IMR-90 (cell line): ENCODE measurements at regions not wholly inside any gene's neighbourhood (a gene's known extent, or its start where the extent isn't known, plus 50 kb on each side); places are given as distances from the start of the nearest gene placed in this dataset.

Experiments
- BHLHE40 ChIP-seq: fragments of 150-350 bp; IDR thresholded peaks from 2 replicates; pipeline ENCODE4 v1.6.1; 2016; ENCODE audit warnings: mild to moderate bottlenecking, low read depth, low read length
- CEBPB ChIP-seq: IDR thresholded peaks from 2 replicates; pipeline ENCODE4 v1.6.1; 2012; ENCODE audit warnings: low read depth, low read length, improper control_type of control experiment
- ELK1 ChIP-seq: fragments of 150-350 bp; IDR thresholded peaks from 2 replicates; pipeline ENCODE4 v1.6.1; 2016; ENCODE audit warnings: low read depth, mild to moderate bottlenecking, low read length, moderate library complexity, borderline replicate concordance
- FOS ChIP-seq: fragments of 150-350 bp; IDR thresholded peaks from 2 replicates; pipeline ENCODE4 v1.6.1; 2016; ENCODE audit warnings: low read depth, low read length
- MAZ ChIP-seq: IDR thresholded peaks from 2 replicates; pipeline ENCODE4 v1.6.1; 2012; ENCODE audit warnings: low read depth, mild to moderate bottlenecking, low read length, improper control_type of control experiment, moderate library complexity, borderline replicate concordance
- MXI1 ChIP-seq: IDR thresholded peaks from 2 replicates; pipeline ENCODE4 v1.6.1; 2012; ENCODE audit warnings: low read depth, mild to moderate bottlenecking, low read length, moderate library complexity, borderline replicate concordance
- NFE2L2 ChIP-seq: fragments of 150-350 bp; IDR thresholded peaks from 2 replicates; pipeline ENCODE4 v1.6.1; 2016; ENCODE audit warnings: low read depth, mild to moderate bottlenecking, low read length
- POLR2A ChIP-seq: IDR thresholded peaks from 2 replicates; pipeline ENCODE4 v1.6.1; 2012; ENCODE audit warnings: mild to moderate bottlenecking, low read depth, low read length
- RAD21 ChIP-seq: IDR thresholded peaks from 2 replicates; pipeline ENCODE4 v1.6.1; 2012; ENCODE audit warnings: low read length, improper control_type of control experiment
- RCOR1 ChIP-seq: IDR thresholded peaks from 2 replicates; pipeline ENCODE4 v1.6.1; 2012; ENCODE audit warnings: mild to moderate bottlenecking, low read length, improper control_type of control experiment; ENCODE audit not compliant: insufficient replicate concordance
- RFX5 ChIP-seq: IDR thresholded peaks from 2 replicates; pipeline ENCODE4 v1.8.0; 2012; ENCODE audit warnings: low read depth, mild to moderate bottlenecking, low read length, moderate library complexity
- SMC3 ChIP-seq: fragments of 150-350 bp; IDR thresholded peaks from 2 replicates; pipeline ENCODE4 v1.6.1; 2016; ENCODE audit warnings: low read depth, mild to moderate bottlenecking, antibody characterized with exemption, low read length, moderate library complexity
- TF ChIP-seq, protein P1 (sequence below): conservative IDR thresholded peaks from 2 replicates; pipeline ENCODE4 v1.5.1; 2012; ENCODE audit warnings: mild to moderate bottlenecking, low read depth, low read length, improper control_type of control experiment
- TF ChIP-seq, protein P2 (sequence below): fragments of 150-350 bp; IDR thresholded peaks from 2 replicates; pipeline ENCODE4 v1.6.1; 2017; ENCODE audit warnings: mild to moderate bottlenecking, antibody characterized with exemption, low read length, low read depth

DNA sequence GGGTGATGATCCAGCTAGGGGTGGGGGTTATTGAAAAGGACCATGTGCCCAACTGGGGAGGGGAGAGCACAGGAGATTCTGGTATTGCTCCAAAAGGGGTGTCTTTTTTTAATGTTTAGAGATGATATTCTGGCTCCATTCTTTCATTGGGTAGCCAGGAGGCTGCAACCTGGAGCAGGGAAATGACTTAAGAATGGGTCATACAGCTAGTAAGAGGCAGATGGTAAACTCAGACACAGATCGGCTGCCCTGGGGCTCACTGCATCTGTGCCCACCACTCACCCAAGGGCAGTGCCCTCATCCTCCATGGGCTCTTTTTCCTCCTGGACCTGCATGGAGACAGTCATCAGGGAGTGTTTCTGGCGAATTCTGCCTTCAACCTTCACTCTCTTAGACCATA is 302.0 kb upstream of the PRDM1 start:
- TF ChIP-seq, protein P1, sequence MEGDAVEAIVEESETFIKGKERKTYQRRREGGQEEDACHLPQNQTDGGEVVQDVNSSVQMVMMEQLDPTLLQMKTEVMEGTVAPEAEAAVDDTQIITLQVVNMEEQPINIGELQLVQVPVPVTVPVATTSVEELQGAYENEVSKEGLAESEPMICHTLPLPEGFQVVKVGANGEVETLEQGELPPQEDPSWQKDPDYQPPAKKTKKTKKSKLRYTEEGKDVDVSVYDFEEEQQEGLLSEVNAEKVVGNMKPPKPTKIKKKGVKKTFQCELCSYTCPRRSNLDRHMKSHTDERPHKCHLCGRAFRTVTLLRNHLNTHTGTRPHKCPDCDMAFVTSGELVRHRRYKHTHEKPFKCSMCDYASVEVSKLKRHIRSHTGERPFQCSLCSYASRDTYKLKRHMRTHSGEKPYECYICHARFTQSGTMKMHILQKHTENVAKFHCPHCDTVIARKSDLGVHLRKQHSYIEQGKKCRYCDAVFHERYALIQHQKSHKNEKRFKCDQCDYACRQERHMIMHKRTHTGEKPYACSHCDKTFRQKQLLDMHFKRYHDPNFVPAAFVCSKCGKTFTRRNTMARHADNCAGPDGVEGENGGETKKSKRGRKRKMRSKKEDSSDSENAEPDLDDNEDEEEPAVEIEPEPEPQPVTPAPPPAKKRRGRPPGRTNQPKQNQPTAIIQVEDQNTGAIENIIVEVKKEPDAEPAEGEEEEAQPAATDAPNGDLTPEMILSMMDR = no peak
- TF ChIP-seq RCOR1 (no peak), RAD21 (no peak), CEBPB (no peak), POLR2A (no peak), MAZ (no peak), FOS (no peak), RFX5 (no peak), SMC3 (no peak), NFE2L2 (no peak), MXI1 (no peak), BHLHE40 (no peak), ELK1 (no peak)
- TF ChIP-seq, protein P2, sequence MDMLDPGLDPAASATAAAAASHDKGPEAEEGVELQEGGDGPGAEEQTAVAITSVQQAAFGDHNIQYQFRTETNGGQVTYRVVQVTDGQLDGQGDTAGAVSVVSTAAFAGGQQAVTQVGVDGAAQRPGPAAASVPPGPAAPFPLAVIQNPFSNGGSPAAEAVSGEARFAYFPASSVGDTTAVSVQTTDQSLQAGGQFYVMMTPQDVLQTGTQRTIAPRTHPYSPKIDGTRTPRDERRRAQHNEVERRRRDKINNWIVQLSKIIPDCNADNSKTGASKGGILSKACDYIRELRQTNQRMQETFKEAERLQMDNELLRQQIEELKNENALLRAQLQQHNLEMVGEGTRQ = no peak
